GM13976 (cell line): ENCODE measurements at regions not wholly inside any gene's neighbourhood (a gene's known extent, or its start where the extent isn't known, plus 50 kb on each side); places are given as distances from the start of the nearest gene placed in this dataset.
"Not testable (repeated sequence)": the region's sequence is repeated elsewhere in the genome, so short reads cannot be mapped to it uniquely, and the experiment has no call there.

Experiments used
- DNase-seq: peaks from one replicate; pipeline ENCODE4 v3.0.0; 2012; ENCODE audit warnings: low spot score
- in situ Hi-C: fragments of 300-500 bp; cut with MboI; formaldehyde crosslinking; loops from one replicate; pipeline ENCODE4 v1.12.0; 2022; ENCODE audit warnings: low sequenced_read_pairs, mixed read lengths, inconsistent platforms; ENCODE audit not compliant: unreplicated experiment
- TF ChIP-seq, protein P1 (sequence below): IDR thresholded peaks from 2 replicates; pipeline ENCODE4 v1.5.1; 2012; ENCODE audit warnings: borderline replicate concordance, mild to moderate bottlenecking; ENCODE audit not compliant: insufficient read depth; ENCODE audit errors: extremely low read depth, missing control alignments, control extremely low read depth

GRCh38 chr2:3037196-3038194 lies 340.1 kb downstream of the EIPR1 start:
- in situ Hi-C loops, result no loop called here
- no peak for DNase-seq
- TF ChIP-seq, protein P1, sequence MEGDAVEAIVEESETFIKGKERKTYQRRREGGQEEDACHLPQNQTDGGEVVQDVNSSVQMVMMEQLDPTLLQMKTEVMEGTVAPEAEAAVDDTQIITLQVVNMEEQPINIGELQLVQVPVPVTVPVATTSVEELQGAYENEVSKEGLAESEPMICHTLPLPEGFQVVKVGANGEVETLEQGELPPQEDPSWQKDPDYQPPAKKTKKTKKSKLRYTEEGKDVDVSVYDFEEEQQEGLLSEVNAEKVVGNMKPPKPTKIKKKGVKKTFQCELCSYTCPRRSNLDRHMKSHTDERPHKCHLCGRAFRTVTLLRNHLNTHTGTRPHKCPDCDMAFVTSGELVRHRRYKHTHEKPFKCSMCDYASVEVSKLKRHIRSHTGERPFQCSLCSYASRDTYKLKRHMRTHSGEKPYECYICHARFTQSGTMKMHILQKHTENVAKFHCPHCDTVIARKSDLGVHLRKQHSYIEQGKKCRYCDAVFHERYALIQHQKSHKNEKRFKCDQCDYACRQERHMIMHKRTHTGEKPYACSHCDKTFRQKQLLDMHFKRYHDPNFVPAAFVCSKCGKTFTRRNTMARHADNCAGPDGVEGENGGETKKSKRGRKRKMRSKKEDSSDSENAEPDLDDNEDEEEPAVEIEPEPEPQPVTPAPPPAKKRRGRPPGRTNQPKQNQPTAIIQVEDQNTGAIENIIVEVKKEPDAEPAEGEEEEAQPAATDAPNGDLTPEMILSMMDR, result no peak

- in situ Hi-C loops, result no loop called here
- TF ChIP-seq, protein P1, result no peak
- DNase-seq, result no peak
Observed at GRCh38 chr2:3036432-3037125, 341.0 kb downstream of the EIPR1 start.

DNA sequence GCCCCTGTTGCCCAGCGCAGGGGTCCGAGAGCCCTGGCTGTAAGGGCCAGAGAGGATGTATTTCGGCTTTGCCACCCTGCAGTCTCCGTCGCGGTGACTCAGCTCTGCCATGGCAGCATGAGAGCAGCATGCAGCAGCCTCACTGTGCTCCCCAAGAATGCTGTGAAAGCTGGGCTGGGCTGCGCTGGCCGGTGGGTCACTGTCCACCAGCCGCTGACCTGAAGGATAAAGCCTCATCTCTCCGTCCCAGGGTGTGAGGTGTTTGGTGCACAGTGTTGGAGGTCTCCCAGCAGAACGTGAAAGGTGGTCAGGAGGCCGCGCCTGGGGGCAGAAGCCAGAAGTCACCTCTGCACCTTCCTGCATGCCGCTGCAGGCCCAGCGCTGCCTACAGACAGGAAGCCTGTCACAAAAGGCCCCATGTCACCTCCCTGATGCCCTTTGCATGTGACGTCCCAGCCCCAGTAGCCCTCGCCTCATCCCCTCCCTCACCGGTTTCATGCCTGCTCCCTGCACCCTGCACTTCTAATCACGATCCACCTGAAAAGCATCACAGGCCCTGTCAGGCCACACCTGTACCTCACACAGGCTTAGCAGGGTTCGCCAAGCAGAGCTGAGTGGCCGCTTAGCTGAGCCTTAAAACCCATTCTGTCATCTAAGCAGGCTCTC lies 342.1 kb downstream of the EIPR1 start:
- TF ChIP-seq, protein P1, result no peak
- DNase-seq, result no peak
- in situ Hi-C loops, result no loop called here

DNA sequence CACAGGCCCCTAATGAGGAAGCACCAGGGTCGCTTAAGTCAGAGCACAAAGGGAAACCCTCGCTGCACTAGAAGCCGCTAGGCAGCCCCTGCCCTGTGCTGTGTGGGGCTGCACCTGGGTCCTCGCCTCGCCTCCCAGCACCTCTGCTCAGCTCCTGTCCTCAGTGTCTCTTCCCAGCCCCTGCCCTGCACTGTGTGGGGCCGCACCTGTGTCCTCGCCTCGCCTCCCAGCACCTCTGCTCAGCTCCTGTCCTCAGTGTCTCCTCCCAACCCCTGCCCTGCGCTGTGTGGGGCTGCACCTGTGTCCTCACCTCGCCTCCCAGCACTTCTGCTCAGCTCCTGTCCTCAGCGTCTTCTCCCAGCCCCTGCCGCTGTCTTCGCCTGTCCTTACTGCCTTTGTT lies 342.8 kb downstream of the EIPR1 start:
- DNase-seq, result no peak
- TF ChIP-seq, protein P1, result no peak
- in situ Hi-C loops, result no loop called here

- in situ Hi-C loops, result no loop called here
- DNase-seq, result no peak
- TF ChIP-seq, protein P1, result no peak
Observed at GRCh38 chr2:3034396-3034795, 343.2 kb downstream of the EIPR1 start.

- in situ Hi-C loops, result no loop called here
- DNase-seq, result no peak
- TF ChIP-seq, protein P1, result no peak
Observed at GRCh38 chr2:3033315-3033714, 344.3 kb downstream of the EIPR1 start.

DNA sequence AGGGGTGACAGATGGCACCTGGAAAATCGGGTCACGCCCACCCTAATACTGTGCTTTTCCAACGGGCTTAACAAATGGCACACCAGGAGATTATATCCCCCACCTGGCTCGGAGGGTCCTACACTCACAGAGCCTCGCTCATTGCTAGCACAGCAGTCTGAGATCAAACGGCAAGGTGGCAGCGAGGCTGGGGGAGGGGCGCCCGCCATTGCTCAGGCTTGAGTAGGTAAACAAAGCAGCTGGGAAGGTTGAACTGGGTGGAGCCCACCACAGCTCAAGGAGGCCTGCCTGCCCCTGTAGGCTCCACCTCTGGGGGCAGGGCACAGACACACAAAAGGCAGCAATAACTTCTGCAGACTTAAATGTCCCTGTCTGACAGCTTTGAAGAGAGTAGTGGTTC lies 346.8 kb downstream of the EIPR1 start:
- in situ Hi-C loops, DNase-seq: not testable (repeated sequence)
